GM18517 (cell line): ENCODE measurements at regions not wholly inside any gene's neighbourhood (a gene's known extent, or its start where the extent isn't known, plus 50 kb on each side); places are given as distances from the start of the nearest gene placed in this dataset.
"Not testable (repeated sequence)": the region's sequence is repeated elsewhere in the genome, so short reads cannot be mapped to it uniquely, and the experiment has no call there.

ENCODE experiments used
- ATAC-seq: cut with Tn5 transposase; IDR thresholded peaks from one replicate; pipeline ENCODE4 v1.9.1; 2021; ENCODE audit warnings: mild to moderate bottlenecking, moderate library complexity; ENCODE audit not compliant: unreplicated experiment

DNA sequence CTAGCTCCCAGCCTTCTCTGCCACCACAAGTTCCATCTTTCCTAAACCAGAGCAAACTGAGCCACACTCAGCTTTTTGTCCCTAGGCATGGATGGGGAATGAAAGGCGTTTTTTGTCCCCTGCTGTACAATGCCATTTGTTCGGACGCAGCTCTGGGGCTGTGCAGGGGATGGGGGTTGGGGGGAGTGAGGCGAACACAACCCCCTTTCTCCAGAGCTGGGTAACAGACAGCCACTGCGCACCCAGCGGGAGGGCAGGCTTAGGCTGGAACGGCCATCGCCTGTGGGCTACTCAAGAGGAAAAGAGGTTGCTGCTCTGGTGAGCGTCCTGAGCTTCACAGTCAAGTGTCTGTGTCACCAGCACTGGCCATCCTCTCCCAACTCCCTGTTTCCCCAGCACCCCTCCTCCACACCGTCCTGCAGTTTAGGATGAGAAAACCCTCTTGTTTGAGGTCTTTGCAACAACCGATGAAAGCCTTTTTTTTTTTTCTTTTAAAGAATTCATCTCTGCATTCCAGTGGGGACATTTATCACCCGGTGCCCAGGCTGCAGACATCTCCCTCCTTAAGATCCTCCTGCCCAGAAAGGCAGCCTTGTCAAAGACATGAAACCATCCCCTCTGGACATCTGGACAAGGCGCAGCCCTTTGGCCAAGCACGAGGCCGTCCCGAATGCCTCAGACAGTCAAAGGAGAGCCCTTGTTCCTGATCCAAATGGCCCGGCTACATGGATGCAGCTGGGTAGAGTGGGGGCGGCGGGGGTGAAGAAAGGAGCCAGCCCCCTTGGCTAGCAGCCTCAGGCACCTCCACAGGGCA, 419.6 kb downstream of the BCOR start:
- no peak for ATAC-seq

DNA sequence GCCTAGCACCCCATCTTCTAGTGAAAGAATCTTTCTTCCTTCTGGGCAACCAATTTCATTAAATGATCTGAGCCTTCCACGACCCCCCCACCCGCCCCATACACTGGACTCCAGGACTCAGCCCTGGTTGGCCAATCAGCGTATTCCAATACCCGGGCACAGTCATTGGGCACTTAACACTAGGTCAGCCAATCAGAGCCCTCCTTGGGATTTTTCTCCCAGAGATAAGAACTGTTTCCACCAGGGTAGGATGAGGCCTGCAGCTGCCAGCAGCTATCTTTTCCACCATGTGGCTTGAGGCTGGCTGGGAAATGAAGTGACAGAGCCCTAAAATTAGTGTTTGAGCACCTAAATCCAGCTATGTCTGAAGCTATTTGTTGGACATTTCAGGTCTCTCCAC, 418.8 kb downstream of the BCOR start:
- ATAC-seq, result no peak

DNA sequence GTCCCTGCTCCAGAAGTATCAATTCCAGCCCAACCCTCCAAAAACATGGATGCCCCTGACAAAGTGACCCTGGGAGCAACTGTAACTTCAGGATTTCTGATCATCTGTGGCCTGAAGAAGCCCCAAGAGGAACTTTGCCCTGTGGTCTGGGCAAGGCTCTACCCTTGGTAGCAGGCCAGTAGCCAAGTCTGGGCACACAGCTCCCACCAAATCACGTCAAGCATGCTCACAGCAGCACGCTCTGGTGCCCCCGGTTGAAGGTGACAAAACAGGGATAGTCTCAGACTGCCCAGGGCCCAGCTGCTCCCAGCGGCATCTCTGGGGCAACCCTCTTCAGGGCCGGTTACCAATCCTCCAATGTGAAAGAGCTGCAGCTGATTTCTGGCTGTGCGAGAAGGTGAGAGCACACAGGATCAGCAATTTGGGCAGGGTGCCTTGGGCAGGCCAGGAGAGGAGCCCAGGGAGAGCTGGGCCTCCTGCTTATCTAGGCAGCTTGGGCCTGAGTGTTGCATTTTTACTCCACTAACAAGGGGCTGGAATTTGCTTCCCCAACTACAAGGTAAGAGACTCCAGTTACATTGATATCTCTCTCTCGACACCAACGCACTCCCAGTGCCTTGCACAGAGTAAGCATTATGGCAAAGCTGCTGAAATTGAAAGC, 418.1 kb downstream of the BCOR start:
- ATAC-seq, result no peak

DNA sequence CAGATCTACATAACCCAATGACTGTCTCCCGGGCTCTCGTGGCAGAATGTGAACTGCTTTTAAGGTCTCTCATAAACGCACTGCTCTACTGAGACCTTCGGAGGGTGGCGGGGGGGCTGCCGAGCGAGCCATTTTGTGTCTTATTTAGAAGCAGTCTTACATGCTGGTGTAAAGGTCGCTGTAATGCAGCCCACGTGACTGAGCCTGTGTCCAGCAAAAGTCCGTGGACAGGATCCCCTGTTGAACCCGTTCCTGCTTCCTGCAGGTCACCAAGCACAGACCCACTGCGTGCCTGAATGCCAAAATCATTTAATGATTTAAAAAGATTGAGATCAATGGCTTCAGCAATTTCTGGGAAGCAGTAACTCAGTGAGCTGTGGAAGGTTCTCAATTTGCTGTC, 415.9 kb downstream of the BCOR start:
- ATAC-seq, result no peak

DNA sequence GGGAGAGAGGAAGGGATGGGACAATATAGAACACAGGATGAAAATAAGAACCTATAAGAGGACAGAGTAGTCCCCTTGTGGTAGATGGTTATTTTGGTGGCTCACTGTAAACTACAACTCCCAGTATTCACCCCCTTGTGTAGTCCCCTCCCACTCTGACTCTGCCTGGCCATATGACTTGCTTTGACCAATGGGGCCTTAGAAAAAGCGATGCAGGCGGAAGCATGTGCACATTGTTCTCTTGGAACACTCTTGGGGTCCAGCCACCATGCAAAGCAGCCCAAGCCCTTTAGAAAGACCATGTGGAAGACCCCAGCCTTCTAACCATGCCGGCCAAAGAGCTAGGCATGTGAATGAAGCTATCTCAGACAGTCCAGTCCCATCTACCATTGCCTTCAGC, 415.0 kb downstream of the BCOR start:
- no peak for ATAC-seq

DNA sequence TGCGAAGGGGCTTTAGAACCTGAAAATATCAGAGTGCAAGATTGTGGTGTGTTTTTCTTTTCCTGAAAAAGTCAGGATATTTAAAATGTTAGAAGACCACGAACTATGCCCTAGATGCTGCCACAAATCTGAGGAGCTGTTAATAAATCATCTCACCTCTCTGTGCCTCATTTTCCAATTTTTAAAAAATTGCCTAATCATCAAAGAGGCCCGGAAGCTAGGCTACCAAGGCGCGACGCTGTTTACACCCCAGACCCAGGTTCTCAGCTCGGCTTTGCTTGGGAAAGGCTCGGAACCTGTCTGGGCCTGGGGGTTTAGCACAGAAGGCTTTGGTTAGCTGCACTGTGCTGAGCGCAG, 409.6 kb downstream of the BCOR start:
- no peak for ATAC-seq

DNA sequence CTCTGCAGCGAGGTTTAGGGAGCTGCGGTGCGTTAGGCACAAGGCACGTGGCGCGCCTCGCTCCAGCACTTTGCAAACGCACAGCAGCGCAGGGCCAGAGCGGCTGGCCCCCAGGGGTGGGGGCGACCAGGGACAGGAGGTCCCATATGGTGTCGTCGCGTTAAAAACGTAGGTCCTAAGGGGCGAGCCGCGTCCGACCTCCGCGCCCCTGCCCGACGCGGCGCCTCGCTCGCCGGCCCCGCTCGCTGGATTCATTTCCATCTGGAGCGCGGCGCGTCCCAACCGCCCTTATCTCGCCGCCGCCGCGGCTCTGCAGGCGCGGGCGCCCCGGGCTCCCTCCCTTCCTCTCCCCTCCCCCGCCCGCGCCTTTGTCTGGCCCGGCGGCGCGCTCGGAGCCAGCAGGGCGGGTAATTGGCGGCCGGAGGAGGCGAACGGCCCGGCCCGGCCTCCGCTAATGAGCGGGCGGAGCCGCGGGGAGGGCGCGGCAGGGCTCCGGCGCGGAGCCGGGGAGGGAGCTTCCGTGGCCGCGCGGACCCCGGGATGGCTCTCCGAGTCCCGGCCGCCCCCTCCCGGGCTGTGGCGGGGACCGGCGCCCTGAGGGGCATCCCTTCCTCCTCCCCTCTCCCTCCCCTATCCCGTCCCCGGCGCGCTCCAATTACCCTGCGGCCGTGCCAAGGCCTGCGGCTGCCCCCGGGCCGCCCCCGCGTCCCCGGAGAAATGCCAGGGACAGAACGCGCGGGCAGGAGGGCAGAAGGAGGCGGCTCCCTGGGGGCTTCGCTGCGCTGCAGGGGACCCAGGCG, 409.0 kb downstream of the BCOR start:
- ATAC-seq, result no peak

DNA sequence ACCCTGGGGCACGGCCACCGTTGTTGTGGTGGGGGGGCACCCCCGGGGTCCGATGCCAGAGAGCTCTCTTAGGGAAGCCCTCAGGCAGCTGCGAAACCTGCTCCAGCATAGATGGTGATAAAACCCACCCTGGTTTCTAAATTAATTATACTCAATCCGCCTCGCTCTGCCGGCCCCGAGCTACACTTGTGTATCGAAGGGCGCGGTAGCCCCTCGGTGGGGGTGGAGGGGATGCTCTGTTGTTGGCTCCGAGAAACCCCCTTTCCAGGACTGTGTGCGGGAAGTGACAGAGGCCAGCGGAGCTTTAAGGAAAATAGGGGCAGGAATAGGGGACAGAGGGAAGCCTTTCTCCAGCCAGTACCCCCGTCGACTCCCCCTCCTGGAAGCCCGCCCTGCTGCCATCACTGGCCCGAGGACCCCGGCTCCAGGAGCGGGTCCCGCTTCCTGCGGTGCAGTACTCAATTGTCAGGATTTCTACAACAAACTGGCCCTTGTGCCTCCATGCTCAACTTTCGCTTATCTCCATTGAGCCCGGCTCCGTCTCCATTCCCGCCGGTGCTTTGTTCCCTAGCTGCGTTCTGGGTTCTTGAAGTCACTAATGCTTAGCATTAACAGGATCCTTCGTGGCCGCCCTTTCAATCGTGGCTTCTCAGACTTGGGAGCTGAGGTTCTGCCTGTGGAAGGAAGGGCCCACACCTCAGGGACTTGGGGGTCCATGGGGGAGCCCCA, 408.2 kb downstream of the BCOR start:
- ATAC-seq, result no peak

DNA sequence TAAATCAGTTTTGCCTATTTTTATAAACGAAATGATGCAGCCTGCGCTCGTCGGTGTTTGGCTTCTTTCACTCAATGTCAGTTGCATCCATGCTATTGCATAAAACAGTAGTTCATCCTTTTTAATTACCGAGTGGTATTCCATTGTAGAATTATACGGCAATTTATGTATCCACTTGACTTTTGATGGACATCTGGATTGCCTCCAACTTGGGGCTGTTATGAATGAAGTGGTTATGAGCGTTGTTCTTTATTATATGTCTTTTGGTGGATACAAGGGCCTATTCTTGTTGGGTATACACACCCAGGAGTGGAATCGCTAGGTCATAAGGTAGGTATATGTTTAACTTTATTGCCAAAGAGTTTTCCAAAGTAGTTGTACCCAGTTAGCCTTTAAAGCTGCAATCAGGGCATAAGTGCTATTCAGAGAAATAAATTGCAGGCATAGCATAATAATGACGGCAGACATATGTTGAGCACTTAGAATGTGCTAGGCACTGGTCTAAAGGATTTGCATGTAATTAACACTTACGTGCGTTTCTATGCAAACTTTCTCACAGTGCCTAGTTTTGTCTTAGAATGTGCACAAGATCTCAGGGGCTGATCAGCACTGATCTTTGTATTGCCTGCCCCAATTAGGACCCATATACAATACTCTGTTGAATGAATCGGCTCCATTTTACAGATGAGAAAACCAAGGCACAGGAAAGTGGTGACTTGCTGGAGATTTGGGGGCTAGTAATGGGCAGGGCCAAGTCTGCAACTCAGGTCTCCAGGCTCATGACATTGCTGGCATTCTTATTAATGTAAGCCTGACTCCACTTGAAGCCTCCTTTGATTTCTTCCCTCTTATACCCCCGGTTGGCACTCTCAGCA, 407.0 kb downstream of the BCOR start:
- no peak for ATAC-seq

DNA sequence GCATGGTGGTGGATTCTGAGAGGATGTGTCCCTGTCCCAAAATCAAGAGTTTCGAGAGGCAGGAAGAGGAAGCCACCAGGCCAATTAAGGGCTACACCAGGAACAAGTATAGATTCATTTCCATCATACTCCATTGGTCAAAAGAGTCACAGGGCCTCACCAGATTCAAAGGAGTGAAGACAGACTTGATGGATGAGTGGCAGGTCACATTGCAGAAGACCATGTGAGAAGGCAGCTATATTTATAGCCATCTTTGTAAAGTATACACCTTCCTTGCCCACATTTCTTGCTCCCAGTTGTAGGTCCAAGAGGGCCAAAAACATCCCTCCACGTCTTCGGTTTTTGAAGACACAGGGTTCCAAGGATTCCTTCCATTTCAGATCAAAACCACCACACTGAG, 406.0 kb downstream of the BCOR start:
- ATAC-seq, result no peak

DNA sequence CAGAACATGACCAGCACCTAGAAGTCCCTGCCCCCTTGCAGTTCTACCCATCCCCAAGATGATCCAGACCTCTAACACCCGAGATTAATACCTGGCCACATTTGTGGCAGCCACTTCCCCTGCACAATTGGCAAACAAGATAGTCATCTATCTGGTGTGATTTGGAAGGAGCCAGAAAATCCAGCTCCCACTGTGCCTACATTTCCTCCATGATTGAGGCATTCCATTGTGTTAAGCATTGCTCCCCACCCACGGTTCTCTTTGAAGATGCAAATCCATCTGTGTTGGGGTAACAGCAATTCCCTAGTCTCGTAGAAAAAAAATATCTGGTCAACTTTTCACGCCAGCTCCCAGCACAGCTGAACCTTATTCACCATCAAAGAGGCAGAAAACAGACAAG, 405.0 kb downstream of the BCOR start:
- no peak for ATAC-seq

DNA sequence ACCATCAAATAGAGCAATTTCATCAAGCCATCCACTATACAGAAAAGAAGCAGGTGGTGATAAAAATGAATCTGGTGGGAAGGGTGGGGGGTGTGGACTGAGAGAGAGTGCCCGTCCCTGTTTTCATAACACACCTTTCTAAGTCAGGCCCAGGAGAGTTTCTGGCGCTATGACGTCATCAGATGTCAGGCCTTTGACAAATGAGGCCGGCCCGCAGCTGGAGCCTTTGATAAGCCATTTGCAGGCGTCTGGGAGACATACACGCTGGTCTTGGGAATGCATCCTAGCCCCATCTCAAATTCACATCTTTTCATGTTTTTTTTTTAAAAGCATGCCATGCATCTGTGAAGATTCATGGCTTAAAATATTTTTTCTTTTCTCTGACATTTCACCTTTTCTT, 404.5 kb downstream of the BCOR start:
- no peak for ATAC-seq

DNA sequence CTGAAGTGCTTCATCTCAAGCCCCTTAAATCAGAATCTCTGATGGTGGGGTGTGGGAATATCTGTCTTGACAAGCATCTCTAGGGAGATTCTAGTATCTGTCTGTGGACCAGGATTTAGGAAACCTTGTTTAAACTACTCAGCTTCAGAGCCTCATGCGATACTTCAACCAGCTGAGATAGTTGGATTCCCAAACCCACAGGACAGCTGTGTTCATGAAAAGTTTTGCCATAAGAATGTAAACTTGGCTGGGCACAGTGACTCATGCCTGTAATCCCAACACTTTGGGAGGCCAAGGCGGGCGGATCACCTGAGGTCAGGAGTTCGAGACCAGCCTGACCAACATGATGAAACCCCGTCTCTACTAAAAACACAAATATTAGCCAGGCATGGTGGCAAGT, 395.1 kb downstream of the BCOR start:
- ATAC-seq, result not testable (repeated sequence)

DNA sequence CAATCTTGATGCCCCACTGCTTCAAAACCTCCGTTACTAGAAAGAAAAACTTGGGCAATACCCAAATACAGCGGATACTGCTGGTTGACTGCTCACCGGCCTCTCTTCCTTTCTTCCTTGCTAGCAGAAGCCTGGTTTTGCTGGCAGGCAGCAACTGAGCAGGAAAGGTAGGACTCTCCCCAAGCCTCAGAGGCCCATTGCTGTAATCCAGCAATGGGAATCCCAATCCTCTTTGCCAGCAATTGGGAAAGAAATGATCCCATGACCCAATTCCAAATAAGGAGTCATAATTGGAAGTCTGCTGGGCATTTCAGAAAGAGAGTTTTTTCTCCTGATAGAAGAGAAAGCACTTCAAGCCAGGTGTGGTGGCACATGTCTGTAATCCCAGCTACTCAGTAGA, 394.5 kb downstream of the BCOR start:
- no peak for ATAC-seq

DNA sequence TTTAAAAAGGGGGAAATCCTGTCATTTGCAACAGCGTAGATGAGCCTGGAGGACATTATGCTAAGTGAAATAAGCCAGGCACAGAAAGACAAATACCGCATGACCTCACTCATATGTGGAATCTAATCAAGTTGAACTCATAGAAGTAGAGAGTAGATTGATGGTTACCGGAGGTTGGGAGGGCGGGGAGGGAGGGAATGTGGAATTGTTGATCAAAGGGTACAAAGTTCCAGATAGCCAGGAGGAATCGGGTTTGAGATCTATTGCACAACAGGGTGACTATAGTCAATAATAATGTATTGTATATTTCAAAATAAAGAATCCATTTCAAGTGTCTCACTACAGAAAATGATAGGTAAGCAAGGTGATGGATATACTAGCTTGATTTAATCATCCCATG, 393.2 kb downstream of the BCOR start:
- ATAC-seq, result no peak

DNA sequence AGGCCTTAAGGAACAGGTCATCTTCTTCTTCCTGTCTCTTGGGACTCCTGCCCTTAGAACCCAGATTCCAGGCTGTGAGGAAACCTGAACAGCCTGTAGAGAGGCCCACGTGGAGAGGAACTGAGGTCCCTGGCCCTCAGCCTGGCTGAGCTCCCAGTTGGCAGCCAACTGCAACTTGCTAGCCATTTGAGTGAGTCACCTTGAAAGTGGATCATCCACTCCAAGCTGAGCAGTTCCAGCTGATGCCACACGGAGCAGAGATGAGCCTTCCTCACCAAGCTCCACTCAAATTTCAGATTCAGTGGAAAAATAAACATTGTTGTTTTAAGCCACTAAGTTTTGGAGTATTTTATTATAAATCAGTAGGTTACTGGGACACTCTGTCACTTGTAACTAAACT, 392.5 kb downstream of the BCOR start:
- ATAC-seq, result no peak

DNA sequence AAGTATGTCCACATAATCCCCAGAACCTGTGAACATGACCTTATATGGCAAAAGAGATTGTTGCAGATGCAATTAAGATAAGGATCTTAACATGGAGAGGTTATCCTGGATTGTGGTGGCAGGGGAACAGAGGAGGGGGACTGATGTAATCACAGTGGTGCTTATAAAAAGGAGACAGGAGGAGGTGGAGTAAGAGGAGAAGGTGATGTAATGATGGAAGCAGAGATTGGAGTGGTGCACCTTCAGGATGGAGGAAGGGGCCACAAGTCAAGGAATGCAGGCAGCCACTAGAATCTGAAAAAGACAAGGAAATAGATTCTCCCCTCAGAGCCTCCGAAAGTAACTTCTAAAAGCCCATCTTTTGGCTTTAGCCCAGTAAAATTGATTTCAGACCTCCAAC, 388.4 kb downstream of the BCOR start:
- no peak for ATAC-seq

DNA sequence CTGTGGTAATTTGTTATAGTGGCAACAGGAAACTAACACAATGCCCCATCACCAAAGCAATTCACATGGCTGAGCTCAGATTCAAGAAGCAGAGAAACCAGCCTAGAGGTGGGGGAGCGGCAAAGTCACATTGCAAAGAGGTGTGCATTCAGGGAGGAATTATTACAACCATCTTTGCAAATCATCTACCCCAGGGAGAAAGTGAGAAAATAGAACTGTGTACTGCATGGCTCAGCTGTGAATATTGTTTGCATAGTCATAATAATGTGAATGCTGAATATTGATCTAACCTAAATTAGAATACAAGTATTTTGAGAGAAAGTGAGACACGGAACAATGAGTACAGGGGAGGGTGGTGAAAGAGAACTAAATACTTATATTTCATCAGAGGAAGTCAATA, 387.9 kb downstream of the BCOR start:
- ATAC-seq, result no peak

DNA sequence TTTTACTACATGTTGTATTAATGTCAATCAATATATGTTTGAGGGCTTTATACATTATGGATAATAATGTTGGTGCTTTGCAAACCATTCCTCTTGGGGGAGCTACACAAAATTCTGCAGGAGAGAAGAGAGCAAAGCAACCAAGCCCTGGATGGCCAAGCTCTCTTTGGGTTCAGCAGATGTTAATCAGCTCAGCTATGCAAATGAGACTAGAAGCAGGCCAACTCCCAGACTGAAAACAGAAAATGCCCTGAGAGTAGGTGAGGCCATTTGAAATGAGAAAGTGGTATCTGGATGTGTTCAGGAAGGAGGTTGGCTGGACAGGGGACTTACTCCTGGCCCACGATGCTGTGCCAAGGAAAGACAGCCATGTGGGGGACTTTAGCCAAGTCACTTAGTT, 387.0 kb downstream of the BCOR start:
- ATAC-seq, result no peak

DNA sequence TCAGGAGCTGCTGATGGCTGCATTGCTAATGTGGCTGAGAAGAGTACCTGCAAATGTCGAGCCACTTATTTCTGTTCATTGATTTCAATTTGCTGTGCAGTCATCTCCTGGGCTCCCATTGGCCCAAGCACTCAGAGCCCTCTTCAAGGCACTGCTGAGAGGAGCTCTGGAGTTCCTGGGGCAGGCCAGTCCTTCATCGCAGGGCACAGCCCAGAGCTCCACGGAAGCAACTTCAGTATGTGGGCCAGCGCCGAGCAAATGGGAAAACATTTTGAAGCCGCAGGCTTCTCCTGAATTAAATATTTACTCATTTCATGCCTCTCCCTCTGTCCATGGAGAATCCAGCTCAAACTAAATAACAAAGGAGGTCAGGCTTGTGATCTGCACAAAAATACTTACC, 383.3 kb downstream of the BCOR start:
- ATAC-seq, result no peak
